ENCODE measurements at regions not wholly inside any gene's neighbourhood (a gene's known extent, or its start where the extent isn't known, plus 50 kb on each side); places are given as distances from the start of the nearest gene placed in this dataset.

- TF ChIP-seq CTCF (IDR thresholded peaks at IDR 0.05) (no peak), POLR2A (IDR thresholded peaks at IDR 0.05) (no peak)
These were observed 440.3 kb upstream of the TPK1 start for GRCh38 chr7:145276118-145276517.
